ENCODE measurements at regions not wholly inside any gene's neighbourhood (a gene's known extent, or its start where the extent isn't known, plus 50 kb on each side); places are given as distances from the start of the nearest gene placed in this dataset.
A peak's percentile ranks its signal among the peaks of the same experiment; 100 is the strongest.

GRCh38 chr5:67268231-67269021 lies 71.8 kb upstream of the CD180 start:
- TF ChIP-seq MAX (IDR thresholded peaks at IDR 0.05) (peak; percentile 29), SP1 (IDR thresholded peaks at IDR 0.05) (peak; percentile 95), GABPA (IDR thresholded peaks at IDR 0.05 in 1 of 2, conservative IDR thresholded peaks at IDR 0.05 in 1 of 2) (no peak), CTCF (IDR thresholded peaks at IDR 0.05; ENCODE audit: low read depth, low read length, missing input control) (no peak), YY1 (IDR thresholded peaks at IDR 0.05) (peak; percentile 52), FOXA2 (IDR thresholded peaks at IDR 0.05) (no peak), TAF1 (conservative IDR thresholded peaks at IDR 0.05) (no peak), JUND (IDR thresholded peaks at IDR 0.05) (peak in 1 of 2 donors; percentile 62), NR2F2 (IDR thresholded peaks at IDR 0.05) (peak; percentile 86)

All from liver (tissue), 3 donors.